GM12891 (cell line): ENCODE measurements at regions not wholly inside any gene's neighbourhood (a gene's known extent, or its start where the extent isn't known, plus 50 kb on each side); places are given as distances from the start of the nearest gene placed in this dataset.

Experiments
- DNase-seq: peaks from one replicate; pipeline ENCODE4 v3.0.0; 2011; ENCODE audit warnings: low spot score; ENCODE audit not compliant: insufficient read length
- FAIRE-seq: peaks from 2 replicates; lab custom pipeline; 2011; peaks lifted over from hg19 to GRCh38; lab: Jason Lieb, UNC
- PAX5 ChIP-seq: IDR thresholded peaks from 2 replicates; pipeline ENCODE4 v1.6.1; 2011; ENCODE audit warnings: low read length, moderate library complexity, mild to moderate bottlenecking; ENCODE audit not compliant: insufficient read depth, severe bottlenecking
- POLR2A ChIP-seq: IDR thresholded peaks from 2 replicates; pipeline ENCODE4 v1.6.1; 2011; ENCODE audit warnings: low read depth, low read length, control low read depth
- POLR2AphosphoS5 ChIP-seq: IDR thresholded peaks from 2 replicates; pipeline ENCODE4 v1.6.1; 2011; ENCODE audit warnings: low read depth, low read length, control low read depth
- POU2F2 ChIP-seq: IDR thresholded peaks from 2 replicates; pipeline ENCODE4 v1.6.1; 2011; ENCODE audit warnings: low read depth, mild to moderate bottlenecking, control low read depth, low read length, moderate library complexity
- SPI1 ChIP-seq: IDR thresholded peaks from 2 replicates; pipeline ENCODE4 v1.6.1; 2011; ENCODE audit warnings: low read depth, low read length, control low read depth
- TAF1 ChIP-seq: IDR thresholded peaks from 2 replicates; pipeline ENCODE4 v1.6.1; 2011; ENCODE audit warnings: low read depth, low read length, control low read depth

GRCh38 chr18:75915941-75916623 lies 488.6 kb upstream of the SMIM21 start:
- TF ChIP-seq POLR2AphosphoS5 (no peak), PAX5 (no peak), POU2F2 (no peak), SPI1 (no peak), TAF1 (no peak), POLR2A (no peak)
- DNase-seq (peak; percentile 25), FAIRE-seq (no peak)

GRCh38 chr18:75912829-75913228 lies 485.3 kb upstream of the SMIM21 start:
- DNase-seq = no peak
- TF ChIP-seq PAX5 = no peak
- TF ChIP-seq SPI1 = no peak
- no peak for TF ChIP-seq POU2F2
- TF ChIP-seq POLR2AphosphoS5 = no peak
- no peak for TF ChIP-seq POLR2A
- TF ChIP-seq TAF1 = no peak
- no peak for FAIRE-seq

- no peak for TF ChIP-seq POU2F2
- DNase-seq (no peak), FAIRE-seq (no peak)
Measured at GRCh38 chr18:75904416-75904815, 476.9 kb upstream of the SMIM21 start.

GRCh38 chr18:75898651-75899050 lies 471.1 kb upstream of the SMIM21 start:
- FAIRE-seq = no peak
- TF ChIP-seq TAF1 = no peak
- no peak for TF ChIP-seq POU2F2
- no peak for TF ChIP-seq SPI1
- TF ChIP-seq POLR2A = no peak
- no peak for TF ChIP-seq POLR2AphosphoS5
- TF ChIP-seq PAX5 = no peak

GRCh38 chr18:75897386-75897785 lies 469.9 kb upstream of the SMIM21 start:
- DNase-seq = no peak
- no peak for FAIRE-seq
- TF ChIP-seq SPI1 = no peak
- no peak for TF ChIP-seq PAX5
- TF ChIP-seq POU2F2 = no peak
- TF ChIP-seq POLR2AphosphoS5 = no peak
- no peak for TF ChIP-seq POLR2A
- TF ChIP-seq TAF1 = no peak

More at GRCh38 chr18:75898651-75899050, 471.1 kb upstream of the SMIM21 start:
- no peak for DNase-seq

- no peak for DNase-seq
- FAIRE-seq = no peak
- TF ChIP-seq POU2F2 (no peak), PAX5 (no peak), TAF1 (no peak)
Measured at GRCh38 chr18:75896865-75897264, 469.4 kb upstream of the SMIM21 start.

GRCh38 chr18:75895135-75895534 lies 467.6 kb upstream of the SMIM21 start:
- FAIRE-seq (no peak), DNase-seq (no peak)

GRCh38 chr18:75884728-75885127 lies 457.2 kb upstream of the SMIM21 start:
- TF ChIP-seq POLR2A (no peak), POLR2AphosphoS5 (no peak), PAX5 (no peak), TAF1 (no peak), SPI1 (no peak), POU2F2 (no peak)
- DNase-seq (no peak), FAIRE-seq (no peak)

More at GRCh38 chr18:75895135-75895534, 467.6 kb upstream of the SMIM21 start:
- TF ChIP-seq PAX5 (no peak), SPI1 (no peak), POU2F2 (no peak), POLR2AphosphoS5 (no peak), TAF1 (no peak), POLR2A (no peak)

GRCh38 chr18:75880925-75881504 lies 453.5 kb upstream of the SMIM21 start:
- no peak for DNase-seq
- no peak for FAIRE-seq
- TF ChIP-seq TAF1 = no peak
- no peak for TF ChIP-seq POU2F2
- no peak for TF ChIP-seq PAX5
- no peak for TF ChIP-seq POLR2AphosphoS5
- no peak for TF ChIP-seq SPI1
- TF ChIP-seq POLR2A = no peak

GRCh38 chr18:75880266-75880665 lies 452.8 kb upstream of the SMIM21 start:
- TF ChIP-seq POLR2A = no peak
- no peak for TF ChIP-seq SPI1
- TF ChIP-seq TAF1 = no peak
- no peak for TF ChIP-seq PAX5
- no peak for TF ChIP-seq POLR2AphosphoS5
- no peak for TF ChIP-seq POU2F2
- no peak for FAIRE-seq
- DNase-seq = no peak

- FAIRE-seq = no peak
- TF ChIP-seq PAX5 = no peak
- TF ChIP-seq POLR2A = no peak
- TF ChIP-seq SPI1 = no peak
- no peak for TF ChIP-seq POU2F2
- no peak for TF ChIP-seq TAF1
- TF ChIP-seq POLR2AphosphoS5 = no peak
- no peak for DNase-seq
Measured at GRCh38 chr18:75879196-75879595, 451.7 kb upstream of the SMIM21 start.
